ENCODE measurements at regions not wholly inside any gene's neighbourhood (a gene's known extent, or its start where the extent isn't known, plus 50 kb on each side); places are given as distances from the start of the nearest gene placed in this dataset.
A peak's percentile ranks its signal among the peaks of the same experiment; 100 is the strongest.
"Not testable (repeated sequence)": the region's sequence is repeated elsewhere in the genome, so short reads cannot be mapped to it uniquely, and the experiment has no call there.

DNA sequence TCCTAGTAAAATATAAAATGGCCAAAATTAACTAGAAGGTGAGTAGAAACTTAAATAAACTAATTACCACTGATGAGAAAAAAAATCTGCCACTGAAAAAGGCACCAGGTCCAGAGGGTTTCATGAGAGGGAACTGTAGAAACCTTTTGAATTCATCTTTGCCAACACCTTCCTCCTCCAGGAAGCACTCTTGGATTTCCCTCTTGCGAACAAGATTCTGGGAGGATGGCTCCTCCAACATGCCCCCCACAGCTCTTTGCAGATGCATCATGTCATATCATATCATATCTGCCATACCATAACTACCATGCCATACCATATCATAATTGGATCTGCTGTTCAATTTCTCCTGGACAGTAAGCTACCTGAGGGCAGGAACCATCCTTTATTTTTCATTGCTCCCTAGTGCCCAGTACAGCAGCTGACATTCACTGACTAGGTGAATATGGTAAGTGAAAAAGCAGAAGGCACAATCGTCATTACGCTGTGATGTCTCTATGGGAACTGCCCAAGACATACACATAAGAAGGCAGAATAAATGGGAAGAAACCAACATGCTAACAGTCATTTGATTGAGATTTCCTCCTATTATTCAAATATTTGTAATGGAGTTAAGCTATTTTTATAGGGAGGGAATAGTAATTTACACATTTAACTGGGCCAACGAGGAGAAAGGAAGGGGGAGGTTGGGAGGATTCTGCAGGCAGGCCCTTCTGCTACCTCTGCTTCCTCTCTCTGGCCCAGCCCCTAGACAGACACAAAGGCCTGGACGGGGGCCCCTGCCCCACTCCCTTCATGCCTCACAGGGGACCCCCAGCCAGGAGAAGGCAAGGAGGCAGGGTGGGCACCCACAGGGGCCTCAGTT lies 110.1 kb upstream of the SMURF2 start:
- DNase-seq: no peak

DNA sequence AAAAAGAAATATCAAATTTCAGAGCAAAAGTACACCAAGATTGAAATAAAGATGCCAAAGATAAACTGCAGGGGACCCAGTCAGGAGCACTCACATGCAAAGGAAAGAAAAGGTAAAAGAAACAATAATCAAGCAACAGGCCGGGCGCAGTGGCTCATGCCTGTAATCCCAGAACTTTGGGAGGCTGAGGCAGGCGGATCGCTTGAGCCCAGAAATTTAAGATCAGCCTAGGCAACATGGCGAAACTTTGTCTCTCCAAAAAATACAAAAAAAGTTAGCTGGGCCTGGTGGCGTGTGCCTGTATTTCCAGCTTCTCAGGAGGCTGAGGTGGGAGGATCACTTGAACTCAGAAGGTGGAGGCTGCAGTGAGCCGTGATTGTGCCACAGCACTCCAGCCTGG lies 107.6 kb upstream of the SMURF2 start:
- no peak for DNase-seq

DNA sequence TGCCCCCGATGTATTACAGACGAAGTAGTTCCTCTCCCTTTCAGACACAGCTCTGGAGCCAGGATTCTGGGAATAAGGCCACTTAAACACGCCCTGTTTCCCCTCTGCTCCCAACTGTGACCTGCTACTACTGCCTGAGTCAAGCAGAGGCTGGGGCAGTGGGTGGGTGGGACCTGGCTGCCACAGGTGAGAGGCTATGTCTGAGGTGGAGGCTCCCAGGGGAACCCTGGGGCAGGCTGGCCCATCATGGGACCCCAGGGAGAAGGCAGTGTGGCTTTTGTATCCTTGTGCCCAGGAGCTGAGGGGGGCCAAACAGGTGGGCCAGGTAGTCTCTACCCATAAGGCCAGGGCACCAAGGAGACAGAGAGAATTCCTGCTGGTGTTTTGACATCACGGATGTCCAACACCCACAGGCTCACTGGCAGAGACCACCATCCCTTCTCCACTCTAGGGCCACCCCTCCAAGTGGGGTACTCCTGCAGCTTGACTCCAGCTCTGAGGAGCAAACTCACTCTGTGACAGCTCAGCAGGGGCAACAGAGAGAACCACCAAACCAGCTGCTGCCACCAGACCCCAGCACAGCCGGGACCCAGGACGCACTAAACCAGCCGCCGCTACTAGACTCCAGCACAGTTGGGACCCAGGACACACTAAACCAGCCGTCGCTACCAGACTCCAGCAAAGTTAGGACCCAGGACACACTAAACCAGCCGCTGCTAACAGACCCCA lies 105.3 kb upstream of the SMURF2 start:
- no peak for DNase-seq

DNA sequence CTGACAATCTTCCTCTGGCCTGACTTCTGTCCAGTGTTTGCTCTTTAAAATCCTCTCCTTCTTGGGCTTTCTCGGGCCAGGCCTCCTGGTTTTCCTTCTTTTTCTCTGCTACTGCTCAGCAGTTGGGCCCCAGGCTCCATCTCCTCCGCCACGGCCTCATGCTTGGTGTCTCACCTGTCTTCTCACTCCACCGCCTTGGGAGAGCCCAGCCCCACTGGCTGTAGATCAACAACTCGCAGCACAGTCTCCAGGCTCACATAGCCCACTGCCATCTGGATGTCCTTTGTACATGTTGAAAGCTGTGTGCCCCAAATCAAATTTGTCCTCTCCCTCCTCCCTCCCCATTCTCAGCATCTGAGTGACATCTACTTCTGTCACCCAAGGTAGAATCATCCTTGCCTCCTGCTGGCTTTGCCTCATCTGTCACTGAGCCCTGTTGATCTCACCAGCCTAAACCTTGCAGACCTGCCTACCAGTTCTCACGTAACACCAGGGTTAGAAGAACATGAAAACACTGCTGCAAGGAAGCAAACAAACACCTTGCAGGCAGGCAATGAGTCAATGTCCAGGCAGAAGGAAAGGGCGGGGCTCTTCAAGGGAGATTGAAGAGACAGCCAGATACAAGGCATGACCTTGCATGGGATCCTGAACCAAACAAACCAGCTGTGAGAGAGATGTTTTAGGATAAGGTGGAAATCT lies 103.2 kb upstream of the SMURF2 start:
- no peak for DNase-seq

DNA sequence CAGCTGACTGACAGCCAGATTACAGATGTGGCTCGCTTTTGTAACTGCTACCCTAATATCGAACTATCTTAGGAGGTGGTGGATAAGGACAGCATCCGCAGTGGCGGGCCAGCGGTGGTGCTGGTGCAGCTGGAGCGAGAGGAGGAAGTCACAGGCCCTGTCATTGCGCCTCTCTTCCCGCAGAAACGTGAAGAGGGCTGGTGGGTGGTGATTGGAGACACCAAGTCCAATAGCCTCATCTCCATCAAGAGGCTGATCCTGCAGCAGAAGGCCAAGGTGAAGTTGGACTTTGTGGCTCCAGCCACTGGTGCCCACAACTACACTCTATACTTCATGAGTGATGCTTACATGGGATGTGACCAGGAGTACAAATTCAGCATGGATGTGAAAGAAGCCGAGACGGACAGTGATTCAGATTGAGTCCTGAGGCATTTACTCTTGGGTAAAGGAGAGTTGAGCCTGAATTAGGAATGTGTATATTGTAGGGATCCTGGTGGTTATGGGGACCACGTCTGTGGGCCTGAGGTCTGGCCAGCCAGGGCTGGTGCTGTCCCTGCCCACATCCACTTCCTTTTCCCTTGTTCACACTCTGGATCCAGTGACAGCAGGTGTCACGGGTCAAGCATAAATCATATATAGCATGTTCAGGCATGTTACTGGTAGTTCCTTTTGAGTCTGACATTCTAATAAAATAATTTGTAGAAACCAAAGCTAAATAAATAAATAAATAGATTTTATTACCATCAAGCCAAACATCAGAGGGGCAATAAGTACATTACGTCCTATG lies 89.0 kb upstream of the SMURF2 start:
- DNase-seq: no peak

DNA sequence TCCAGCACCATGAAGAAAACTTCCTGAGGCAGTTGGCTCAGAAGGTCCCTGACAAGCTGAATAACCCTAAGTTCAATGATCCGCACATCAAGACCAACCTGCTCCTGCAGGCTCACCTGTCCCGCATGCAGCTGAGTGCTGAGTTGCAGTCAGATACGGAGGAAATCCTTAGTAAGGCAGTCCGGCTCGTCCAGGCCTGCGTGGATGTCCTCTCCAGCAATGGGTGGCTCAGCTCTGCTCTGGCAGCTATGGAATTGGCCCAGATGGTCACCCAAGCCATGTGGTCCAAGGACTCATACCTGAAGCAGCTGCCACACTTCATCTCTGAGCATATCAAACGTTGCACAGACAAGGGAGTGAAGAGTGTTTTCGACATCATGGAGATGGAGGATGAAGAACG lies 88.4 kb upstream of the SMURF2 start:
- DNase-seq: no peak

DNA sequence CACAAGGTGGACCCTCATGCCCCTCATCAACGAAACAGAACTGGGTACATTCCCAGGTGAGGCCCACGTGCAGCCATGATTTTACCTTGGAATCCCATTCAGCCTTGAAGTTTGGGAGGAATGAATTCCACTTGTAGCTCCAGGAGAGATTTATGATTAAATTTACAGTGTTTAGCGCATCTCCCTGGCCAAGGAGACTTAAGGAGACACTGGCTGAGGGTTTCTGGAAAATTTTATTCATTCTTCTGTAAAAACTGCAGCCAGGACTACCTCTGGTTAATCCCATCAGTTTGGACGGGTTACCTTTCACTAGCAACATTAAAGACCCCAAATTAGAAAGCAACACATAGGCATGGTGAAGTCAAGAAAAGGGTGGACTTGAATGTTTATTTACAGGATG lies 87.2 kb upstream of the SMURF2 start:
- DNase-seq: no peak

DNA sequence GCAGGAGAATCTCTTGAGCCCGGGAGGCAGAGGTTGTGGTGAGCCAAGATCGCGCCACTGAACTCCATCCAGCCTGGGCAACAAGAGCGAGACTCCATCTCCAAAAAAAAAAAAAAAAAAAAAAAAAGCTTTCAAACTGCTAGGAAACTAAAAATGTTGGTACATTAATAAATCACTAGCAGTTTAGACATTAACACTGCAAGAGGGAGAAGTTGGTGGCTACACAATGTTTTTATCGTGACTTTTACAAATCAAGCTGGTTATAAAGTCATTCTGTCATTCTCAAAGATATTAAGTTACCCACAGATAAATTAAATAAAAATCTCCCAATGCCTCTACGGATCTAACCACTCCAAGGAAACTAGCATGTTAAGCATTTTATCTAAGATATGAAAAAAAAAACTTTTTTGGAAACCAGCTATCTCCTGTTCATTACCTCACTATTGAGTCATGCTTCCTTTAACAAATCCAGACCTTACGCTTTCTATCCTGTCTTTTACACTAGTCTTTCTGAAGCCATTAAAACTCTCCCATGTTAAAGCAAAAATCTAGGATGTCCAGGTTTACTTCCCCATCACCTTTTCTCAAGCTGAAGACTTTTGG lies 85.9 kb upstream of the SMURF2 start:
- DNase-seq: no peak

DNA sequence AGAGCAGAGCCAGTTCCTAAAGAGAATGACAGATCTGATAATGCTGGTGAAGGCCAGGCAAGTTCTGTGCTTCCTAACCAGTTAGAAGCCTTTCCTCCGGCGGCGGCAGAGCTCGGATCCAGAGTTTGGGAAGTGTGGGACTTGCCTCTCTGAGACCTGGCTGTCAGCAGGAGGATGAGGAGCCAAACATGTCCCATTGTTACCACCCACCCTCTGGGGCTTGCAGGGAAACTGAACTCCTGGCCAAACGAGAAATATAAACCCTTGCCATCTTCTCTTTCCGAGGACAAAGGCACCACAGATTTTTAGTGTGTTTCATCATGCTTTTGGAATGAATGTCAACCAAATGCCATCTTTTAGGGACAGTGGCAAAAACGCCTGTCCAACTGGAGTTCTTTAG lies 80.2 kb upstream of the SMURF2 start:
- no peak for DNase-seq

DNA sequence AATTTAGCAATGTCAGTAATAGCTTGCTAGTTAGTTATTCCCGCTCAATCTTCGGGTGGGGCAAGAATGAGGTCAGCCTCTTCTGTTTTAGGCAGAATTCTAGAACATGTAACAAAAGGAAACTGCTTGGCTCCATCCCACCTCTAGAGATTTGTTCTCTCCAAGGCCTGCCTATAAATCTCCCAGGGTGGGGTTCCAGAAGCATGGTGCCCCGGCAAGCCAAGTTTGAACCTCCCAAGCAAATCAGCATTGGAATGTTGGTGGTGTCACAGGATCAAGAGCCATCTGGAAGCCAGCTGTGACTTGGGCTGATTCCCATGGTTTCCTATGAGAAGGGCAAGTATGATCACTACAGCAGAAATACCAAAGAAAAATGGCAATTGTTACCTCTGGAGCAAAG lies 79.8 kb upstream of the SMURF2 start:
- DNase-seq: not testable (repeated sequence)

DNA sequence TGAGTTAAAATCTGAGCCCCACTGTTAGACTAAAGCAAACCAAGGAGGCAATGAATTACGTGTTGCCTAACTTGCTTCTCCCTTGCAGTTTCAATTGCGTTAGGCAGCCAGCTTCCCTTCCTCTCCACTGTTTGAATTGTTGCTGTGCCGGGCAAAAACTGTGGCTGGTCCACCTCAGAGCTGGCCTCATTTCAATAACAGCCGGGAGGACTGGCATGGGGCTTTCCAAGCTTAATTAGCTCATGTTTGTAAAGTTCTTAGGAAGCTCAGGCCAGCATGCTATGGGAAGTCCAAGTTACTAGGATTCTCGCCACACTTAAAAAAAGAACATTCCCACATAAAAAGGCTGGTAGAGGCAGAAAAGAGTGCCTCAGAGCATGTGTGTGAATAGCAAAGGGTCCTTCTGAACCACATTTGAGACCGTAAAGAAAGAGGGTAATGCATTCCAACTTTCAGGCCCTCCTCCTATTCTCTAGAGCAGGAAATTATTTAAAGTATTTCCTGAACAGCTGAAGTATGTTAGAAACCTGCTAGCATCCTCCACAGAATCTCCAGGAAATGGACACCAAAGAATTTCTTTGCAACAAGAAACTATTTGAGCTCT lies 79.0 kb upstream of the SMURF2 start:
- DNase-seq: no peak

DNA sequence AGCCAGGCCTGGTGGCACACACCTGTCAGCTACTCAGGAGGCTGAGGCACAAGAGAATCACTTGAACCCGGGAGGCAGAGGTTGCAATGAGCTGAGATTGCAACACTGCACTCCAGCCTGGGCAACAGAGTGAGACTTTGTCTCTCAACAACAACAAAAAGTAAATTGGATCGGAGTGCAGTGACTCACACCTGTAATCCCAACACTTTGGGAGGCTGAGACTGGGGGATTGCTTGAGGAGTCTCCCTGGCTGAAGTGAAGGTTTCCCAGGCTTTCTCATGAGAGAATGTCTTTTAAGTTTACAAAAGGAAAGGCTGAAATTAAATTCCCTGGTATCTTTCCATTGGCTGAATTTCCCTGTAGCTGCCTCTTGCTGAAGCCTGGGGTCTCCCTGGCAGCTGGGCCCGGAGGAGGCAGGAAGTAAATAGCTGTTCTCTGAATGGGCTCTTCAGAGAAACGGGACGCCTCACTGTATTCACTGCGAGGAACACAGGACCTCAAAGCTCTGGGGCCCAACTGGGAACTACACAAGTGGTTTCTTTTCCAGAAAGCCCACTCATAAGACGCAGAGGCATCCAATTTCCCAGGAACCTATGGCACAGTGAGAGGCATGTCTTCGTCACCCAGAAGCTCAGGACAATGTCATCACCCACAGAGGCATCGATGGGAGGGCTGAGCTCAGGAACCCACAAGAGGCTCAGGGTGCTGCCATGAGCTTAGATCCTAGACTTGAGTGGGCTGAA lies 77.4 kb upstream of the SMURF2 start:
- DNase-seq: no peak

DNA sequence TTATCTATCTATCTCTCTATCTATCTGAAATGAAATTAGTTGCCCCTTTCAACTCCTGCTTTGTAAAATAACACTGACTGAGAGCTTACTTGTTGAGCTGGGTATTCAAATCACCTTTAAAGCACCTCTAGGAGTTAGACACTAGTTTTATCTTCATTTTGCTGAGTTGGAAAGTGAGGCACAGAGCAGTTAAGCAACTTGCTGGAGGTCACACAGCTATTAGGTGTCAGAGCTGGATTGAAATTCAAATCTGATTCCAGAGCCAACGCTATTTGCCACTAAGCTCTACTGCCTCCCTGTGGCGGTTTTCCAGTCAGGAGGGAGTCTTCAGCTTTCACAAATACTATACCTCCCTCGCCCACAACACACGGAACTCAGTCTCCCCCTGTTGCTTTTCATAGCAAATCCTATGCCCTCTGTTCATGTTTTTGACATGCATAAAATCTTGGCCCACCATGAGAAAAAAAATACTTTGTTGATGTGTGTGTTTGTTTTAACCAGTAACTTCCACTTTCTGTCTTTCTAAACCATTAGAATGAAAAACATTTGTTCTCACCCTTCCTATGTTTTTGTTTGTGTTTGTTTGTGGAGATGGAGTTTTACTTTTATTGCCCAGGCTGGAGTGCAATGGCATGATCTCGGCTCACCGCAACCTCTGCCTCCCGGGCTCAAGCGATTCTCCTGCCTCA lies 74.8 kb upstream of the SMURF2 start:
- peak; percentile 49 for DNase-seq

DNA sequence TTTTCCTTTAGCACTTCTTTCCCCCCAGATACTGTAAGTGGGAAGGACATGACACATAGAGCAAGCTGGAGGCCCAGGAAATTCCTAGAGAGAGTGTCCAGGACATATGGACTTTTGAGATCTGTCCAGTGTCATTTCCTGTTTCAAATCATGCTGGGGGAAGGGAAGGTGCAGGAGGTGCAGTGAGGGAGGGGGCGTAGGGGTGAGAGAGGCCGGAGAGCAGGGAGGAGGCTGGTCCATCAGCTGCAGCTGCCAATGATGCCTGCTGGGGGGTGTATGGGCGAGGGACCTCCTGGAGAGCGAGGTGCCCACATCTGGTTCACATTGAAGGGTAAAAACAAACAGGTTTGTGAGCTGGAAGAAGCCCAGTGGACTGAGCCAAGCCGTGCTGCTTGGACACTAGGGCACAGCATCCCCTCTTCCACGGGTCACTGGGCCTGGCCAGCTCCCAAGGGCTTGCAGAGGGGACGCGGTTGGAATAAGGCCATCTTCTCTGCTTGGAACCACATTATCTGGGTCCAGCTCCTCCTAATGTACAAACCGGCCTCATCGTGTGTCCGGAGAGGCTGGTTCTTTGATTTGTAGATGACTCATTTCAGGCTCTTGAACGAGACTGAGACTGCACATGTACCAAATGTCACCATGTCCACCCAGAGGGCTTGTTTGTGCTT lies 70.4 kb upstream of the SMURF2 start:
- DNase-seq: no peak

DNA sequence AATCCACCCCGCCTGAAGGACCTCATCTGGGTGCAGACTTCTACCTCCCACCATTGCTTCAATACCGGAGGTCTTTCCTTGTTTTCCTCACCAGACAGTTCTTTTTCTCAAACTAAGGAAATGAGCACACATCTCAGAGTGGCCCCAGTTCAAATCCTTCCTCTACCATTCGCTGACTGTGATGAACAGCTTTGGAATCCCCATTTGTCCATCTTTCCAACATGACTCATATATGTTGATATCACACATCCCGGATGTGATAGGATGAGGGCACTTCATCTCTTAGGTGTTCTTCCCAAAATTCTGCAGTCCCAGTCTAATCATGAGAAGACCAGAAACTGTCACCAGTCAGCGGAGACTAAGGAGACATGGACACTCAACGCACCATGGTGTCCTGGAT lies 67.9 kb upstream of the SMURF2 start:
- not testable (repeated sequence) for DNase-seq

DNA sequence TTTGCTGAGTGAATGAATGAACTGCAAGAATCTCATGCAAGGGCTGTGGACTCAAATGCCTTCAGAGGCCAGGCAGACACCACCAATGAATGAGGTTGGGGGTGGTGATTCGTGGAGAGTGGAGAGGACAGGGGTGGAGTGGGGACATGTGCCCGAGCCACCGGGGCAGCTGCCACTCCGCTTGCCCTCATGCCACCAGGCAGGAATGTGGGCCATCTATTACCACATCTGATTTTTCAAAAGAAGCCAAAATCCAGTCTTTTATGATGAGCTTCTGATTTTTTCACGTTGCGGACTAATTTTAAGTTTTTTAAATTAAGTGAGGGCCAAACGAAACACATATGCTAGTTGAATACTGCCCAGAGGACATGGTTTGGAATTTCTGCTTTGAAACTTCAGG lies 67.1 kb upstream of the SMURF2 start:
- no peak for DNase-seq

DNA sequence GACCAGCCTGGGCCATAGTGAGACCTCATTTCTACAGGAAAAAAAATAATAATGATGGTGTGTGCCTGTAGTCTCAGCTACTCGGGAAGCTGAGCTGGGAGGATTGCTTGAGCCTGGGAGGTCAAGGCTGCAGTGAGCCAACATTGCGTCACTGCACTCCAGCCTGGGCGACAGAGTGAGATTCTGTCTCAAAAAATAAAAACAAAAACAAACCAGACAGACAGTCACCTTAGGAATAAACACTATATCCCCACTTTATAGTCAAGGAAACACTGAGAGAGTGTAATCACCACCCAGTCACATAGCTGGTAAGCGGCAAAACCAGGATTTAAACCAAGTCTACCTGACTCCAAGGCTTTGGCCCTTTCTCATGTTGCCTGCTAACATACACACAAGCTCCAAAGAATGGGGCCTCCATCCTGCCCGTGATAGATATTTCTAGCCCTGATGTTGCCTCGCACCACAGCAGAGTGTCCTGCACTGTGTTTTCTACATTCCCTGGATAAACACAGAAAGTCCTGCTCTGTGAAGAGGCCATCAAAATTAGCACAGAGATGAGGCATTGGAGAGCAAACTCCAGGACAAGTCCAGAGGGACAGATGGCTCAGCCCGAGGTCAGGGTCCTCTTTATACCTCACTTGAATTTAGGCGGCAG lies 66.1 kb upstream of the SMURF2 start:
- no peak for DNase-seq

DNA sequence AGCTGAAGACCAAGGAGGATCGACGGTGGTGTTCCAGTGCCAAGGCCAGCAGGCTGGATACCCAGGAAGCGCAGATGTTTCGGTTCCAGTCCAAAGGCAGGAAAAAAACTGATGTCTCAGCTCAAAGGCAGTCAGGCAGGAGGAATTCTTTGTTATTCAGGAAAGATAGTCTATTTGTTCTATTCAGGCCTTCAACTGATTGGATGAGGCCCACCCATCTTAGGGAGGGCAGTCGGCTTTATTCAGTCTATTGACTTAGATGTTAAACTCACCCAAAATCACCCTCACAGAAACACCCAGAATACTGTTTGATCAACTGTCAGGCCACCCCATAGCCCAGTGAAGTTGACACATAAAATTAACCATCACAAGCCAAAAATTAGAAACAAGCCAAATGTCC lies 63.9 kb upstream of the SMURF2 start:
- not testable (repeated sequence) for DNase-seq

DNA sequence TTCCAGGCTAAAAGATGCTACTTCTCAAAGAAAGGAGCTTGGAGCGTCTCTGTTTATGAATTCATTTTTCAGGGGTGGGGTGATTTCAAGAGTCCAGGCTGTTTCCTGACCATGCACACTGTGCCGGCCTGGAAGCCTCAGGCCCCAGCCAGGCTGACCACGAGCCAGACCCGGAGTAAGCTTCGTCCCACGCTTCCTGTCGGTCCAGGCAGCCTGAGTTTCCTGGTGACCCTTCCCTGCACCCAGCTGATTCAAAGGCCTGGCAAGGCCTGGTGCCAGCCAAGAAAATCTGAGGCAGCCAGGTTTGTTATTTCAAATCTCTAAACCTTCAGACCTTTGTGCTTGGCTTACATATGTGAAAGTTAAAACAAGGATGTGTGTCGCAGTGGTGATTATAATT lies 62.1 kb upstream of the SMURF2 start:
- DNase-seq: not testable (repeated sequence)

DNA sequence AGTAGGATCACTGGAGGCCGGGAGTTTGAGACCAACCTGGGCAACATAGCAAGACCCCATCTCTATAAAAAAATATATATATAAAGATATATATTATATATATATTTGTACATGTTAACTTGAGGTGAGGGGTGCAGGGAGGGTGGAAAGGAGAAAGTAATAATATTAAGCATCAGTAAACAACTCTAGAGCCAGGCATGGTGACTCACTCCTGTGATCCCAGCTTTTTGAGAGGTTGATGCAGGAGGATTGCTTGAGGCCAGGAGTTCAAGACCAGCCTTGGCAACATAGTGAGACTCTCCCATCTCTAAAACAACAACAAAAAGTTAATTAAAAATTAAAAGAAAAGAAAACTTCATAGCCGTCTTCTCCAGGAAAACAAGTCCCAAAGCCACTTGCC lies 61.7 kb upstream of the SMURF2 start:
- DNase-seq: no peak

All from activated naive CD4-positive, alpha-beta T cell treated with Interleukin-2 at 50 U/mL for 16 hours (primary cell).